ENCODE measurements at regions not wholly inside any gene's neighbourhood (a gene's known extent, or its start where the extent isn't known, plus 50 kb on each side); places are given as distances from the start of the nearest gene placed in this dataset.

DNA sequence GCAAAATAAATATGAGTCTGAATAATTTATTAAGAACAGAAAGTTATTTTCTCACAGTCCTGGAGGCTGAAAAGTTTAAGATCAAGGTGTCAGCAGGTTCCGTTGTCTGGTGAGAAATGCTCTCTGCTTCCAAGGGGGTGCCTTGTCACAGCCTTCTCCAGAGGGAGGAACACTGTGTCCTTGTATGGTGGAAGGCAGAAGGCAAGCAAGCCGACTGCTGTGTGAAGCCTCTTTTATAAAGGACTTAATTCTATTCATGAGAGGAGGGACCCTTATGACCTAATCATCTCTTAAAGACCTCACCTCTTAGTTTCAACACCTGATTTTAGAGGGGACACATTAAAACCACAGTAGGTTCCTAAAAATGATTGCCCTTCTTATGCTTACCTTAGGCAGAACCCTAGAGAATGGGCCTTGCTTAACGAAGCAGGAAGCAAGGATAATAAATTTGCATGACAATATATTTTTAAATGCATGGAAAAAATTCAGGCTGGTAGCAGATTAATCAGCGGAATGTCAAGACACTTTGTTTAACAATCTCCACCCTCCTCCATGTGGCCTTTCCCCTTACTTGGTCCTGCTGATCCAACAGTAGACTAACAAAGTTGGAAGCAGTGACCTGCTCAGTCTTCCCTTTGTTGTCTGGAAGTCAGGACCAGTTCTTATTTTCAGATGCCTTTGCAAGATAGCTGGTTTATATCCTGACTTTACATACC is 154.9 kb downstream of the DYRK2 start:
- Histone ChIP-seq H3K9me2 (ENCODE audit: insufficient read depth, low read length) (no peaks in the 10 kb centered on the region), H4K20me1 (ENCODE audit: insufficient read depth, low read length) (no peaks in the 10 kb centered on the region), H3K4me2 (ENCODE audit: low read length) (no peak overlapping the region), H3K36me3 (ENCODE audit: insufficient read depth, low read length) (no peaks in the 10 kb centered on the region), H3K4me1 (ENCODE audit: insufficient read depth, low read length, poor library complexity, severe bottlenecking) (no peaks in the 10 kb centered on the region), H3K27ac (ENCODE audit: low read depth, low read length, poor library complexity, severe bottlenecking) (no peak overlapping the region), H3K9me3 (ENCODE audit: low read length) (no peaks in the 10 kb centered on the region), H3K4me3 (ENCODE audit: low read depth, low read length, poor library complexity, severe bottlenecking) (no peak overlapping the region), H2AFZ (ENCODE audit: low read length) (no peak overlapping the region), H3K79me2 (ENCODE audit: insufficient read depth, low read depth, low read length) (no peaks in the 10 kb centered on the region)
- ChIA-PET POLR2A (no interaction called here), CTCF (ENCODE audit: unreplicated experiment) (no interaction called here)
- TF ChIP-seq, protein P1, sequence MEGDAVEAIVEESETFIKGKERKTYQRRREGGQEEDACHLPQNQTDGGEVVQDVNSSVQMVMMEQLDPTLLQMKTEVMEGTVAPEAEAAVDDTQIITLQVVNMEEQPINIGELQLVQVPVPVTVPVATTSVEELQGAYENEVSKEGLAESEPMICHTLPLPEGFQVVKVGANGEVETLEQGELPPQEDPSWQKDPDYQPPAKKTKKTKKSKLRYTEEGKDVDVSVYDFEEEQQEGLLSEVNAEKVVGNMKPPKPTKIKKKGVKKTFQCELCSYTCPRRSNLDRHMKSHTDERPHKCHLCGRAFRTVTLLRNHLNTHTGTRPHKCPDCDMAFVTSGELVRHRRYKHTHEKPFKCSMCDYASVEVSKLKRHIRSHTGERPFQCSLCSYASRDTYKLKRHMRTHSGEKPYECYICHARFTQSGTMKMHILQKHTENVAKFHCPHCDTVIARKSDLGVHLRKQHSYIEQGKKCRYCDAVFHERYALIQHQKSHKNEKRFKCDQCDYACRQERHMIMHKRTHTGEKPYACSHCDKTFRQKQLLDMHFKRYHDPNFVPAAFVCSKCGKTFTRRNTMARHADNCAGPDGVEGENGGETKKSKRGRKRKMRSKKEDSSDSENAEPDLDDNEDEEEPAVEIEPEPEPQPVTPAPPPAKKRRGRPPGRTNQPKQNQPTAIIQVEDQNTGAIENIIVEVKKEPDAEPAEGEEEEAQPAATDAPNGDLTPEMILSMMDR (conservative IDR thresholded peaks at IDR 0.05; ENCODE audit: low read length), result no peak
- TF ChIP-seq EZH2phosphoT487 (IDR thresholded peaks at IDR 0.05; ENCODE audit: borderline replicate concordance, low read depth, low read length), result no peak
- no peak for DNase-seq (ENCODE audit: low spot score)
- BruUV-seq (replicated peaks), result no TSS peak
- intact Hi-C loops (cut with micrococcal nuclease; ENCODE audit: unreplicated experiment), result no loop called here

DNA sequence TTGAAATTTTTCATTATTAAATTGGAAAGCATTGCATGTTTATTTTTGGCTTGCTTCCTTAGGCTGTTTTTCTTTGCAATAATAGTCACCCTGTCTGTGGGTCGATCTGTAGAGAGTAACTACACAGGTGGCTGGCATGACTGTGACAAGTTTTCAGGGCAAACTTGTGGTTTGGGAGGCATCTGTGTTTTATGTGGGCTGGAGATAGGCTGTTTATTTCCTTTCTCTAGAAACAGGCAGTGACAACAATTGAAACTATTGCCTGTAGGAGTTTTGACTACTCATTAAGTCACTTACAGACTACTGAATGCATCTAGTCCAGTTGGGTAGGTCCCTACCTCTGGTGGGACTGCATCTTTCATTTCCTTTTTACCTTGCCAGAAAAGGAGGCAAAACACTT is 155.6 kb downstream of the DYRK2 start:
- Histone ChIP-seq H3K9me3 (ENCODE audit: low read length) (no peaks in the 10 kb centered on the region), H3K4me3 (ENCODE audit: low read depth, low read length, poor library complexity, severe bottlenecking) (no peak overlapping the region), H3K79me2 (ENCODE audit: insufficient read depth, low read depth, low read length) (no peaks in the 10 kb centered on the region), H2AFZ (ENCODE audit: low read length) (no peak overlapping the region), H4K20me1 (ENCODE audit: insufficient read depth, low read length) (no peaks in the 10 kb centered on the region), H3K36me3 (ENCODE audit: insufficient read depth, low read length) (no peaks in the 10 kb centered on the region), H3K4me1 (ENCODE audit: insufficient read depth, low read length, poor library complexity, severe bottlenecking) (no peaks in the 10 kb centered on the region), H3K27ac (ENCODE audit: low read depth, low read length, poor library complexity, severe bottlenecking) (no peak overlapping the region), H3K9me2 (ENCODE audit: insufficient read depth, low read length) (no peaks in the 10 kb centered on the region), H3K4me2 (ENCODE audit: low read length) (no peak overlapping the region)
- DNase-seq (ENCODE audit: low spot score), result no peak
- POLR2A ChIA-PET, result no interaction called here
- BruUV-seq (replicated peaks), result no TSS peak
- TF ChIP-seq EZH2phosphoT487 (IDR thresholded peaks at IDR 0.05; ENCODE audit: borderline replicate concordance, low read depth, low read length), result no peak
- TF ChIP-seq, protein P1 (conservative IDR thresholded peaks at IDR 0.05; ENCODE audit: low read length), result no peak
- intact Hi-C loops (cut with micrococcal nuclease; ENCODE audit: unreplicated experiment), result no loop called here
- CTCF ChIA-PET (ENCODE audit: unreplicated experiment), result no interaction called here

- Histone ChIP-seq H2AFZ (ENCODE audit: low read length) (no peak overlapping the region), H3K4me3 (ENCODE audit: low read depth, low read length, poor library complexity, severe bottlenecking) (no peak overlapping the region), H3K9me3 (ENCODE audit: low read length) (no peaks in the 10 kb centered on the region), H3K9me2 (ENCODE audit: insufficient read depth, low read length) (no peaks in the 10 kb centered on the region), H3K79me2 (ENCODE audit: insufficient read depth, low read depth, low read length) (no peaks in the 10 kb centered on the region), H3K36me3 (ENCODE audit: insufficient read depth, low read length) (no peaks in the 10 kb centered on the region), H3K4me2 (ENCODE audit: low read length) (no peak overlapping the region), H3K4me1 (ENCODE audit: insufficient read depth, low read length, poor library complexity, severe bottlenecking) (no peaks in the 10 kb centered on the region), H3K27ac (ENCODE audit: low read depth, low read length, poor library complexity, severe bottlenecking) (no peak overlapping the region), H4K20me1 (ENCODE audit: insufficient read depth, low read length) (no peaks in the 10 kb centered on the region)
- intact Hi-C loops (cut with micrococcal nuclease; ENCODE audit: unreplicated experiment), result no loop called here
- TF ChIP-seq EZH2phosphoT487 (IDR thresholded peaks at IDR 0.05; ENCODE audit: borderline replicate concordance, low read depth, low read length), result no peak
- TF ChIP-seq, protein P1 (conservative IDR thresholded peaks at IDR 0.05; ENCODE audit: low read length), result no peak
- POLR2A ChIA-PET, result interaction anchor here (0.5 to 1.4 kb wide), 4 partner anchors 10 to 697 kb away, joined by 3 to 6 read pairs (median 4); no protein-coding TSS in a partner anchor
- DNase-seq (ENCODE audit: low spot score), result no peak
- CTCF ChIA-PET (ENCODE audit: unreplicated experiment), result no interaction called here
- BruUV-seq (replicated peaks), result no TSS peak
These were observed 159.3 kb downstream of the DYRK2 start for GRCh38 chr12:67807814-67808213.
